Ecto neural progenitor cell (in vitro differentiated cells): ENCODE measurements at regions not wholly inside any gene's neighbourhood (a gene's known extent, or its start where the extent isn't known, plus 50 kb on each side); places are given as distances from the start of the nearest gene placed in this dataset.

Experiments used
- DNase-seq: peaks from one replicate; pipeline ENCODE4 v3.0.0-alpha.2; 2018; ENCODE audit warnings: low spot score

- no peak for DNase-seq
These were observed 70.3 kb upstream of the BDNF start for GRCh38 chr11:27770576-27770975.

GRCh38 chr11:27763736-27764135 lies 63.5 kb upstream of the BDNF start:
- no peak for DNase-seq

- DNase-seq: no peak
These were observed 61.1 kb upstream of the BDNF start for GRCh38 chr11:27761356-27761755.

GRCh38 chr11:27757953-27758352 lies 57.7 kb upstream of the BDNF start:
- no peak for DNase-seq

GRCh38 chr11:27754035-27755017 lies 54.1 kb upstream of the BDNF start:
- no peak for DNase-seq
